ENCODE measurements at regions not wholly inside any gene's neighbourhood (a gene's known extent, or its start where the extent isn't known, plus 50 kb on each side); places are given as distances from the start of the nearest gene placed in this dataset.
"Not testable (repeated sequence)": the region's sequence is repeated elsewhere in the genome, so short reads cannot be mapped to it uniquely, and the experiment has no call there.

DNA sequence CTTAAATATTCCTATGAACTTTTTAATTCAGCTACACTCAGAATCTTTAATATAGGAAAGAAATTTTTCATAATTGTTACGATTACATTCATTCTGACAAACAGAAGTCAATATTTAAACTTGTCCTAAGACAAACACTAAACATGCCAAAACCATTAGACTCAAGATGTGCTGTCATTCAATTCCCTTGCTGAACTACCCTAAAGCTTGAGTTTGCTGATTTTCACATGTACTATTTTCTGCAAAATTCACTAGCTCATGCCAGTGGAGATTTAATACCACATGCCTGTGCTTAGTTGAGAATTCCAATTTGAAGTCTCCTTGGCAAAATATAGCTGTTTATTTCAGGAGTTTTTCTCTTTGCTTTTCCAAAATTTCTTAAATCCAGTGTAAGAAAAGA lies 448.0 kb downstream of the COL12A1 start:
- DNase-seq: no peak

DNA sequence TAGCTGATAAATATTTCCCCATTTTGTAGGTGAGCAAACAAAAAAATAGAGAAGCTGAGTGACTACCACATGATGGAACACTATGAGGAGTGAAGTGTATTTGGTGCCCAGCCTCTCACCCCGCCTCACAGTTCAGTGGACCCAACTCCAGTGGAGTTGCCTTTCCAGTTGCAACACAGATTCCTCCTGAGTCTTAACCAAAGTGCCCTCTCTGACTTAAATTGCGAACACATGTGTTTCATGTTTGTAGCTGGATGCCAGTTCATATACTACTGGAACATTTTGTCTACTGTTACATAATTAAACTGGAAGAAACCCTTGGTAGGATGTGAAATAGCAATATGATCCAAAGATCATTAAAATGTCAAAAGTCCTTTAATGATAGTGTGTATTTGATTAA lies 448.9 kb downstream of the COL12A1 start:
- no peak for DNase-seq

DNA sequence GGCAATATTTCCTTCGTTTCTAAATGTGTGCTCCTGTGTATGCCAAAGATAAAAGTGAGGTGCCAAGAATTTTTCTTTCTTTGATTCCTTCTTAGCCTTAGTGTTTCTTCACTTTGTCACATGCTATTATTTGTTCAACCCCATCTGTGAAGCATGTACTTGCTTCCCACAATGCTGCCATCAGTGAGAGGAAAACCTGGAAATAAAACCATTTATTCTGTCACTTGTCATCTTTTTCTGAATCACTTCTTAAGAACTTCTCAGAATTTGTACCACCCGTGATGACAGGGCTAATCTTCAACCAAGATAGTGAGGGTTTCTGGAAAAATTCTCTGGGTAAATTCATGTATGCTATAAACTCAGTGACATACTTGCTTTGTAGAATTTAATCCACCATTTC lies 450.1 kb downstream of the COL12A1 start:
- no peak for DNase-seq

DNA sequence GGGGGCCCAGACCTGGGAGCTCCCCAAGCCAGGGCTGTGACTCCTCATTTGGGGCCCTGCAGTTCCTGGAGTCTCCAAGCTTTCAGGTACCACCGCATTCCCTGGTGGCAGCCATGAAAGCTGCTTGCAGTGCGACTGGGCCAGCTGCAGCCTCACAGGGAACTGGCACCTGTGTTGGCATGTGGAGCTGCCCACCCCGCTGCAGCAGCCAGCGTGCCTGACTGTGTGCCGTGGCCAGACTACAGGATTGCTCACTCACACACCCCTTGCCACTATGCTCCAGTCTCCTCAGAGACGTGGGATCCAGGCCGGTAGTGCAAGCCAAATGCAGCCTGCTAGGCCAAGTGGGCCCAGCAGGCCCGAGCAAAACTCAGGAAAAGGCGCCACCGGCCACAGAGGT lies 450.7 kb downstream of the COL12A1 start:
- DNase-seq: no peak

GRCh38 chr6:74753883-74754600 lies 451.8 kb downstream of the COL12A1 start:
- DNase-seq: no peak

DNA sequence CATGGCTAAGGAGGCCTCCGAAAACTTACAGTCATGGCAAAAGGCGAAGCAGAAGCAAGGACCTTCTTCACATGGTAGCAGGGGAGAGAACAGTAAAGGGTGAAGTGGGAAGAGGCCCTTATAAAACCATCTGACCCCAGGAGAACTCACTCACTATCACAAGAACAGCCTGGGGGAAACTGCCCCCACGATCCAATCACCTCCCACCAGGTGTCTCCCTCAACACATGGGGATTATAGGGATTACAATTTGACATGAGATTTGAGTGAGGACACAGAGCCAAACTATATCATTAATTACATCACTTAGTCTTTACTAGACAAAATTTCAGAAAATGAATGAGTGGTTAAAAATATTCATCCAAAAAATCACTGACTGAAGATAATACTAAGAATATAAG lies 453.6 kb downstream of the COL12A1 start:
- DNase-seq: no peak

- DNase-seq: no peak
These were observed 455.0 kb downstream of the COL12A1 start for GRCh38 chr6:74750826-74751225.

- no peak for DNase-seq
These were observed 456.4 kb downstream of the COL12A1 start for GRCh38 chr6:74749211-74750147.

GRCh38 chr6:74745670-74746069 lies 460.2 kb downstream of the COL12A1 start:
- DNase-seq: no peak

GRCh38 chr6:74742793-74743508 lies 462.9 kb downstream of the COL12A1 start:
- no peak for DNase-seq

GRCh38 chr6:74741646-74742045 lies 464.2 kb downstream of the COL12A1 start:
- no peak for DNase-seq

DNA sequence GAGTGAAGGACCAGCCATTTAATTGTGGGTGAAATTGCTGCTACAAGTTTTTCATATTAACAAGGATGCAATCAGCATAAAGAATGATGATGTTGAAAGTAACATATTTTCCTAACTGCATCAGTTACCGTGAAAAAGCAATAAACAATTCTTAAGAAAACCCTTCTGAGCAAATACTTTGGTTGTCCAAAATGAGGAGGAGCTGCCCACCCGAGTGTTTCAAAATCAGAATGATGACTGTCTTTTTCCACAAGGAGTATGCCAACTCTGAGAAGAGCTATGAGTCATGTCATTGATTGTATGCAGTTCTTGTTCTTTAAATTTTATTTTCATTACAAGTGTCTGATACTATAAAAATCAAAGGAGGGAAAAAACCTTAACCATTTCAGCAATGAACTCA lies 470.5 kb downstream of the COL12A1 start:
- DNase-seq: no peak

DNA sequence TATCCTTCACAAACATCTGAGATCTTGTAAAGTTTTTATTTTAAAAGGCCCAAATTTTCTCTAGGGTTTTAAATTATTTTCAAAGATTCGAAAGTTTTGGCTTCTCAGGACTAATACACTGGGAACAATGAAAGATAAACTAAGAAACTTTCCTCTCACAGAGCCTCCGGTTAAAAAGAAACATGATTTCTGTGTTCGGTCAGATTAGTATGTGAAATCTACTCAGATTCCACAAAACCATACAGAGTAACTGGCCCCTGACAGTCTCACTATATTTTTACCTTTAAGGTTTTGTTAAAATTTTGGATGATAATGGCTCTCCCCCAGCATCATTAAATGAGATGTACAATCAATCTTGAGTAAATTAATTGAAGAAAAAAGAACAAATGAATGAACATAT lies 471.0 kb downstream of the COL12A1 start:
- no peak for DNase-seq

GRCh38 chr6:74733830-74734620 lies 471.8 kb downstream of the COL12A1 start:
- no peak for DNase-seq

DNA sequence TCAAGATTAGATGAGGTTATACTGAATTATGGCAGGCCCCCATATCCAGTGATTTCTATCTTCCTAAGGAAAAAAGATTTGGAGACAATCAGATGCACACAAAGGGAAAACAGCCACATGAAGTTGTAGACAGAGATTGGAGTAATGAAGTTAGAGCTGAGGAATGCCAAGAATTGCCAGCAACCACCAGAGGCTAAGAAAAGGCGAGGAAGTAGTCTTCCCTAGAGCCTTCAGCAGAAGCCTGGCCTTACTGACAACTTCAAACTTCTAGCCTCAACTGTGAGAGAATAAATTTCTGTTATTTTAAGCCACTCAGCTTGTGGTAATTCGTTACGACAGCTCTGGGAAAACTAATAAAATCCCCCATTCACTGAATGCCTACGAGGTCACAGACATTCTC lies 473.9 kb downstream of the COL12A1 start:
- DNase-seq: no peak

- no peak for DNase-seq
These were observed 474.6 kb downstream of the COL12A1 start for GRCh38 chr6:74731204-74731603.

GRCh38 chr6:74720923-74721322 lies 484.9 kb downstream of the COL12A1 start:
- DNase-seq: no peak

GRCh38 chr6:74717591-74717990 lies 488.3 kb downstream of the COL12A1 start:
- DNase-seq: no peak

- no peak for DNase-seq
These were observed 490.3 kb downstream of the COL12A1 start for GRCh38 chr6:74715355-74716085.

GRCh38 chr6:74713941-74714340 lies 491.9 kb downstream of the COL12A1 start:
- no peak for DNase-seq

GRCh38 chr6:74705451-74705850 lies 500.4 kb downstream of the COL12A1 start:
- DNase-seq: no peak

GRCh38 chr6:74704540-74704939 lies 501.3 kb downstream of the COL12A1 start:
- DNase-seq: not testable (repeated sequence)
